ENCODE measurements at regions not wholly inside any gene's neighbourhood (a gene's known extent, or its start where the extent isn't known, plus 50 kb on each side); places are given as distances from the start of the nearest gene placed in this dataset.

DNA sequence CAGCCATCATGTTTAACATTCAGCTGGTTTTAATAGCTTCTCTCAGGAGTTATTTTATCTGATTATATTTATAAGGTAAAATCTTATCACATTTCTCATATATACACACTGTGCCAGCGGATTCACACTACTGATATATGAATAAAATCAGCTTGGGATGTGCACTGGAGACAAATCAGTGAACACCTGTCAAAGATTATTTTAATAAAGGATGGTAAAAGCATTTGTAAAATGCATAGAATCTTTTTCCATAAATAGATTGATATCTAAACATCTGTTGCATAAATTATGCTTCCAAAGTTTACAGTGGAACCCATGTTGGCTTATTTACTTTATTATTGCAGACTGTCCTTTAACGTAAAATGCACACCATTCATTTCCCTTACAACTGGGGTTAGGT is 1125.8 kb upstream of the CNTN5 start:
- ATAC-seq (ENCODE audit: low read depth) (no peak), DNase-seq (no peak)
- no peaks in the 10 kb centered on the region for H3K36me3 ChIP-seq (ENCODE audit: control insufficient read depth, insufficient read depth, low read length)
- no peaks in the 10 kb centered on the region for H3K4me1 ChIP-seq (ENCODE audit: control insufficient read depth, insufficient read depth, low read length)
- H3K27me3 ChIP-seq (ENCODE audit: control insufficient read depth, insufficient read depth, low read length): no peaks in the 10 kb centered on the region
- H4K8ac ChIP-seq (ENCODE audit: low read depth in 2 of 2, low read length in 2 of 2): no peak overlapping the region
- no peak overlapping the region for H2AK5ac ChIP-seq (ENCODE audit: low read depth, low read length)
- H3K4ac ChIP-seq (ENCODE audit: low read depth, low read length): no peak overlapping the region
- no peak overlapping the region for H3K27ac ChIP-seq (ENCODE audit: insufficient read depth, low read length)
- BruUV-seq (replicated peaks): no TSS peak
- in situ Hi-C loops (cut with MboI; ENCODE audit: low sequenced_read_pairs) (no loop called here), dilution Hi-C loops (cut with HindIII; ENCODE audit: low sequenced_read_pairs, unreplicated experiment) (no loop called here), intact Hi-C loops (cut with micrococcal nuclease) (no loop called here)
- H2AK9ac ChIP-seq (replicated peaks; ENCODE audit: low read depth, low read length, poor library complexity): no peak overlapping the region
- no peaks in the 10 kb centered on the region for H3K9me1 ChIP-seq (ENCODE audit: insufficient read depth, low read length)
- H3K23ac ChIP-seq (ENCODE audit: low read depth, low read length): no peak overlapping the region
- WGBS, 2 experiments (ENCODE audit: extremely low coverage in 2 of 2, insufficient read length in 1 of 2): no CpG with 5 or more reads among the region's 2 CpGs
- no peak overlapping the region for H3K9ac ChIP-seq (ENCODE audit: low read depth, low read length)
- ChIA-PET CTCF (interaction anchor here (0.6 kb wide), 1 partner anchor 8 kb away, joined by 3 read pairs; no protein-coding TSS in a partner anchor), POLR2A (ENCODE audit: unreplicated experiment) (no interaction called here)
- no peak overlapping the region for H3K56ac ChIP-seq (ENCODE audit: extremely low read depth, insufficient read depth, low read length)
- no peak overlapping the region for H2BK15ac ChIP-seq (ENCODE audit: low read depth, low read length)
- H2AFZ ChIP-seq (replicated peaks; ENCODE audit: low read length, poor library complexity): no peak overlapping the region
- H3K14ac ChIP-seq (replicated peaks; ENCODE audit: low read depth, low read length): no peak overlapping the region
- no peaks in the 10 kb centered on the region for H3K79me1 ChIP-seq (ENCODE audit: low read depth in 1 of 2, low read length in 2 of 2)
- no peak for TF ChIP-seq CTCF (conservative IDR thresholded peaks at IDR 0.05; ENCODE audit: low read depth, low read length)
- no peak for TF ChIP-seq MAFK (IDR thresholded peaks at IDR 0.05; ENCODE audit: low read depth, low read length)
- TF ChIP-seq, protein P1, sequence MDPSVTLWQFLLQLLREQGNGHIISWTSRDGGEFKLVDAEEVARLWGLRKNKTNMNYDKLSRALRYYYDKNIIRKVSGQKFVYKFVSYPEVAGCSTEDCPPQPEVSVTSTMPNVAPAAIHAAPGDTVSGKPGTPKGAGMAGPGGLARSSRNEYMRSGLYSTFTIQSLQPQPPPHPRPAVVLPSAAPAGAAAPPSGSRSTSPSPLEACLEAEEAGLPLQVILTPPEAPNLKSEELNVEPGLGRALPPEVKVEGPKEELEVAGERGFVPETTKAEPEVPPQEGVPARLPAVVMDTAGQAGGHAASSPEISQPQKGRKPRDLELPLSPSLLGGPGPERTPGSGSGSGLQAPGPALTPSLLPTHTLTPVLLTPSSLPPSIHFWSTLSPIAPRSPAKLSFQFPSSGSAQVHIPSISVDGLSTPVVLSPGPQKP (IDR thresholded peaks at IDR 0.05; ENCODE audit: borderline replicate concordance, low read depth, low read length): no peak
- no peak for TF ChIP-seq BHLHE40 (IDR thresholded peaks at IDR 0.05; ENCODE audit: low read depth, low read length)
- TF ChIP-seq MAZ (IDR thresholded peaks at IDR 0.05; ENCODE audit: borderline replicate concordance, low read depth, low read length): no peak
- TF ChIP-seq CHD1 (IDR thresholded peaks at IDR 0.05; ENCODE audit: low read depth, low read length): no peak
- TF ChIP-seq RAD21 (IDR thresholded peaks at IDR 0.05; ENCODE audit: low read length): no peak
- no peak for TF ChIP-seq NFE2L2 (IDR thresholded peaks at IDR 0.05; ENCODE audit: low read depth, low read length)
- TF ChIP-seq, protein P2, sequence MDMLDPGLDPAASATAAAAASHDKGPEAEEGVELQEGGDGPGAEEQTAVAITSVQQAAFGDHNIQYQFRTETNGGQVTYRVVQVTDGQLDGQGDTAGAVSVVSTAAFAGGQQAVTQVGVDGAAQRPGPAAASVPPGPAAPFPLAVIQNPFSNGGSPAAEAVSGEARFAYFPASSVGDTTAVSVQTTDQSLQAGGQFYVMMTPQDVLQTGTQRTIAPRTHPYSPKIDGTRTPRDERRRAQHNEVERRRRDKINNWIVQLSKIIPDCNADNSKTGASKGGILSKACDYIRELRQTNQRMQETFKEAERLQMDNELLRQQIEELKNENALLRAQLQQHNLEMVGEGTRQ (IDR thresholded peaks at IDR 0.05; ENCODE audit: low read depth, low read length): no peak
- no peak for TF ChIP-seq FOS (IDR thresholded peaks at IDR 0.05; ENCODE audit: low read depth, low read length)
- TF ChIP-seq SMC3 (IDR thresholded peaks at IDR 0.05; ENCODE audit: low read depth, low read length): no peak
- TF ChIP-seq CEBPB (IDR thresholded peaks at IDR 0.05; ENCODE audit: low read depth, low read length): no peak
- TF ChIP-seq MXI1 (IDR thresholded peaks at IDR 0.05; ENCODE audit: borderline replicate concordance, low read depth, low read length): no peak
- TF ChIP-seq POLR2A (IDR thresholded peaks at IDR 0.05; ENCODE audit: low read depth, low read length): no peak
- TF ChIP-seq RCOR1 (IDR thresholded peaks at IDR 0.05; ENCODE audit: insufficient replicate concordance, low read length): no peak
- no peak for TF ChIP-seq RFX5 (IDR thresholded peaks at IDR 0.05; ENCODE audit: low read depth, low read length)
- no peak overlapping the region for H2BK5ac ChIP-seq (ENCODE audit: low read depth, low read length, poor library complexity, severe bottlenecking)
- H3K4me3 ChIP-seq (ENCODE audit: insufficient read depth, low read depth, low read length): no peak overlapping the region
- H3K18ac ChIP-seq (ENCODE audit: low read depth, low read length): no peak overlapping the region
- no peak overlapping the region for H2BK120ac ChIP-seq (ENCODE audit: low read depth, low read length)
- H4K5ac ChIP-seq (ENCODE audit: low read depth, low read length): no peak overlapping the region
- H2BK20ac ChIP-seq (ENCODE audit: low read depth, low read length): no peak overlapping the region
- no peak overlapping the region for H3K4me2 ChIP-seq (ENCODE audit: low read depth, low read length)
- H4K91ac ChIP-seq (ENCODE audit: insufficient read depth, low read depth, low read length): no peak overlapping the region
- H3K9me3 ChIP-seq (ENCODE audit: control insufficient read depth, insufficient read depth, low read length): no peaks in the 10 kb centered on the region
- no peaks in the 10 kb centered on the region for H4K20me1 ChIP-seq (ENCODE audit: insufficient read depth, low read length)

Measured in IMR-90 (cell line).